Tibial nerve (tissue), 4 donors: ENCODE measurements at regions not wholly inside any gene's neighbourhood (a gene's known extent, or its start where the extent isn't known, plus 50 kb on each side); places are given as distances from the start of the nearest gene placed in this dataset.

Source experiments
- DNase-seq, 2 donors: peaks; one replicate each; pipeline ENCODE4 v3.0.0-alpha.2; 2019; ENCODE audit warnings: low spot score in 2 of 2
- H3K27ac ChIP-seq, 4 donors: fragments of 200-600 bp; sonication (generic) in 3 of 4; one replicate each; pipeline ENCODE4 v1.5.1; 2017 to 2019; ENCODE audit warnings: mild to moderate bottlenecking in 1 of 4
- H3K27me3 ChIP-seq, 2 donors: fragments of 200-600 bp; sonication (generic) in 1 of 2; one replicate each; pipeline versions ENCODE4 v1.5.1 to v1.6.0; 2017 to 2019
- H3K36me3 ChIP-seq, 3 donors: fragments of 200-600 bp; sonication (generic); one replicate each; pipeline ENCODE4 v1.5.1; 2018 to 2019
- H3K4me1 ChIP-seq, 4 donors: fragments of 200-600 bp; sonication (generic) in 3 of 4; one replicate each; pipeline ENCODE4 v1.5.1; 2017 to 2019
- H3K4me3 ChIP-seq, 4 donors: fragments of 200-600 bp; sonication (generic) in 3 of 4; one replicate each; pipeline ENCODE4 v1.5.1; 2017 to 2019; ENCODE audit warnings: mild to moderate bottlenecking in 1 of 4, moderate library complexity in 1 of 4
- H3K9me3 ChIP-seq, 4 donors: fragments of 200-600 bp; sonication (generic) in 3 of 4; one replicate each; pipeline ENCODE4 v1.5.1; 2017 to 2019
- EP300 ChIP-seq, 2 donors: sonication (generic); formaldehyde crosslinking; IDR thresholded peaks; one replicate each; pipeline ENCODE4 v1.6.1; 2017; ENCODE audit warnings: antibody characterized with exemption in 2 of 2, mild to moderate bottlenecking in 1 of 2
- POLR2A ChIP-seq, 2 donors: fragments of 450-650 bp; IDR thresholded peaks; one replicate each; pipeline ENCODE4 v1.6.1; 2017; ENCODE audit warnings: antibody characterized with exemption in 2 of 2, mild to moderate bottlenecking in 2 of 2, moderate library complexity in 2 of 2
- WGBS, 2 donors: methylation state at CpG; one replicate each; pipeline ENCODE4 v1.1.5; 2018; 5-methylcytosine and 5-hydroxymethylcytosine counted together
- TF ChIP-seq, protein P1 (sequence below), 5 experiments: fragments of 200-600 bp in 3 of 5; fragments of 450-650 bp in 2 of 5; sonication (generic) in 3 of 5; IDR thresholded peaks; one replicate each; pipeline ENCODE4 v1.5.1; 2016 to 2019; ENCODE audit warnings: antibody characterized with exemption in 5 of 5, mild to moderate bottlenecking in 3 of 5, moderate library complexity in 2 of 5

DNA sequence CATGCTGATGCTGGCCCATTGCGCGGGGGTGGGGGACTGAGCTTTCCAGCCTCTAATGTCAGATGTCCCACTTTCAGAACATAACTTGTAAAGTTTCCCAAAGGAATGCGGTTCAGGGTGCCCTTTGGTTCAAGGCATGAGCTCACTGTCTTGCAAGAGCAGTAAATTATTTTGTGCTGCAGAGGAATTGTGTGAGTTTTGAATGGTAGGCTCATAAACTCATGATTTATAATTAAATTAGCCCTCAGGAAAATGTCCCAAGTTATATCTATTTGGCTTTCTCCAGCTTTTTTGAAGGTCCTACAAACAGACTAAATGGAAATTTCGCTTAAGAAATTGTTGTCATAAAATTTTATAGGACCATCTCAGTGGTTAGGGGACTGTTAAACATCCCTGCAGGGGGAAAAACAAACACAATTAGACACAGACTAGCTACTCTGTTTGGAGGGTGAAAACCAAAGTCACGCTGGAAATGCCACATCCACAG, 321.8 kb downstream of the HS3ST3B1 start:
- DNase-seq: no peak
- 42 to 48% methylated on average over 5 of the region's 5 CpGs for WGBS, 2 donors
- H3K27ac ChIP-seq: no peak overlapping the region
- TF ChIP-seq POLR2A (IDR thresholded peaks at IDR 0.05): no peak
- TF ChIP-seq EP300 (IDR thresholded peaks at IDR 0.05): no peak
- TF ChIP-seq, protein P1, sequence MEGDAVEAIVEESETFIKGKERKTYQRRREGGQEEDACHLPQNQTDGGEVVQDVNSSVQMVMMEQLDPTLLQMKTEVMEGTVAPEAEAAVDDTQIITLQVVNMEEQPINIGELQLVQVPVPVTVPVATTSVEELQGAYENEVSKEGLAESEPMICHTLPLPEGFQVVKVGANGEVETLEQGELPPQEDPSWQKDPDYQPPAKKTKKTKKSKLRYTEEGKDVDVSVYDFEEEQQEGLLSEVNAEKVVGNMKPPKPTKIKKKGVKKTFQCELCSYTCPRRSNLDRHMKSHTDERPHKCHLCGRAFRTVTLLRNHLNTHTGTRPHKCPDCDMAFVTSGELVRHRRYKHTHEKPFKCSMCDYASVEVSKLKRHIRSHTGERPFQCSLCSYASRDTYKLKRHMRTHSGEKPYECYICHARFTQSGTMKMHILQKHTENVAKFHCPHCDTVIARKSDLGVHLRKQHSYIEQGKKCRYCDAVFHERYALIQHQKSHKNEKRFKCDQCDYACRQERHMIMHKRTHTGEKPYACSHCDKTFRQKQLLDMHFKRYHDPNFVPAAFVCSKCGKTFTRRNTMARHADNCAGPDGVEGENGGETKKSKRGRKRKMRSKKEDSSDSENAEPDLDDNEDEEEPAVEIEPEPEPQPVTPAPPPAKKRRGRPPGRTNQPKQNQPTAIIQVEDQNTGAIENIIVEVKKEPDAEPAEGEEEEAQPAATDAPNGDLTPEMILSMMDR (IDR thresholded peaks at IDR 0.05): no peak
- no peaks in the 10 kb centered on the region for H3K9me3 ChIP-seq
- H3K36me3 ChIP-seq: no peaks in the 10 kb centered on the region
- no peak overlapping the region for H3K4me3 ChIP-seq
- no peaks in the 10 kb centered on the region for H3K4me1 ChIP-seq
- no peaks in the 10 kb centered on the region for H3K27me3 ChIP-seq

DNA sequence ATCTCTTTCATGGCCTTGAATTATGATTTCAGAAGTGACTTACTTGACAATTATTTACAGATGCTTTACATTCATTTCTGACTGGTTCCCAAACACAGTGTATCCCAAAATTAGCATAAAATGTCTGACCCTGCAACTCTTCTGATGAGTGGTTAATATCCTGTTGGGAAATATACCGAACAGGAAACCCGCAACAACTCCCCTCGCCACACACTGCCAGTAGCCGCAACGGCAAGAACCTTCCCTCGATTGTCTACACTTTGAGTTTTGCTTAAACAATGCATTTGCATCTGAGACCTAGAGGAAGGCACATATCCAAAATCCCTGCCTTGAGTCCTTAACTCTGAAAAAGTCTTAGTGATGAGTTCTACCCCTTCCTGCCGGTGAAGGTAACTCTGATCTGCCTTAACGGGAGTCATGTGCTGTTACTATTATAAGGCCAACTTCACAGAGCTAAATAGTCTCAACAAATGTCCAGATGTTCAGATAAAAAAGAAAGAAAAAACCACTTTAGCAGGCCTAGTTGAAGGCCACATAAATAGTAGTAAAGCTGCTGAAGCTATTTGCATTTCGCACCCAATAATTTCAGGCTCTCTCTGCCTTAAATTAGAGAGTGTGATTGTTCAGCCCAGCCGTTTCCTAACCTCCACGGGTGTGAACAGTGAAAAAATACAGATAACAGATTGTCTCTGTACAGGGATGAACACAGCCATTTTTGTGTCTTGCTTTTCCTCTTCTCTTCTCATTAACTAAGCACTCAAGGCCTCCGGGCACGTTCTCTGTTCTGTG, 321.1 kb downstream of the HS3ST3B1 start:
- H3K4me3 ChIP-seq: no peak overlapping the region
- TF ChIP-seq POLR2A (IDR thresholded peaks at IDR 0.05): no peak
- TF ChIP-seq EP300 (IDR thresholded peaks at IDR 0.05): no peak
- TF ChIP-seq, protein P1 (IDR thresholded peaks at IDR 0.05): no peak
- H3K27ac ChIP-seq: no peak overlapping the region
- no peaks in the 10 kb centered on the region for H3K4me1 ChIP-seq
- H3K36me3 ChIP-seq: no peaks in the 10 kb centered on the region
- no peaks in the 10 kb centered on the region for H3K9me3 ChIP-seq
- DNase-seq: no peak
- 49% methylated on average over 13 of the region's 13 CpGs for WGBS, 2 donors
- H3K27me3 ChIP-seq: no peaks in the 10 kb centered on the region

DNA sequence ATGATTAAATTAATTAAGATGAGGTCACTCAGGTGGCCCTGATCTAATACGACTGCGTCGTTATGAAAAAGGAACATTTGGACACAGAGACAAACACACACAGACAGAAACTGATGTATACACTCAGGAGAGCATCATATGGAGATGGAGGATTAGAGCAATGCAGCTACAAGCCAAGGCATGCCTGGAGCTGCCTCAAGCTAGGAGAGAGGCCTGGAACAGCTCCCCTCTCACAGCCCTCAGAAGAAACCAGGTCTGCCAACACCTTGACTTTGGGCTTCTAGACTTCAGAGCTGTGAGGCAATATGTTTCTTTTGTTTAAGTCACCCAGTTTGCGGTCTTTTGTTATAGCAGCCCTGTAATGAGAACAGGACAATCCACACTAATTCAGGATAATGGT, 318.9 kb downstream of the HS3ST3B1 start:
- no peak for DNase-seq
- H3K4me1 ChIP-seq: no peaks in the 10 kb centered on the region
- TF ChIP-seq EP300 (IDR thresholded peaks at IDR 0.05) (no peak), POLR2A (IDR thresholded peaks at IDR 0.05) (no peak)
- TF ChIP-seq, protein P1 (IDR thresholded peaks at IDR 0.05): no peak
- H3K36me3 ChIP-seq: no peaks in the 10 kb centered on the region
- H3K27me3 ChIP-seq: no peaks in the 10 kb centered on the region
- H3K4me3 ChIP-seq: no peak overlapping the region
- H3K9me3 ChIP-seq: no peaks in the 10 kb centered on the region
- no peak overlapping the region for H3K27ac ChIP-seq
- WGBS, 2 donors: 91 to 95% methylated on average over 4 of the region's 4 CpGs

DNA sequence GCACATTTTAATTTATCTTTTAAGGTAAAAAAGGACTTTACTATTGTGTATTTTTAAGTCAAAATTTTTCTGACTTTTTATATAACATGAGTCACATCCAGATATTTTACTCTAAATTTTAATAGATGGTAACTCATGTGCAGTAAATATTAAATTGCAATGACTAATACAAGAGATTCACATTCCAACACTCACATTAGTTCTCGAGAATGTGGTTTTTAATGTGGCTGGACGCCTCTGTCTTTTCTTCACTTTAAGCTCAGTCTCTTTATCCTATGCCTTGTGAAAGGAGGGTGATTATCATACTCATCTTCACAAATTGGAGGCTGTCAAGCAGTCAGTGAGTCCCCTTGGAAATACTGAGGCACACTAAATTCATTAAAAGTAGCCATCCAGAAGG, 315.6 kb downstream of the HS3ST3B1 start:
- WGBS, 2 donors: 72 to 83% methylated on average over 2 of the region's 2 CpGs
- H3K27me3 ChIP-seq: no peaks in the 10 kb centered on the region

DNA sequence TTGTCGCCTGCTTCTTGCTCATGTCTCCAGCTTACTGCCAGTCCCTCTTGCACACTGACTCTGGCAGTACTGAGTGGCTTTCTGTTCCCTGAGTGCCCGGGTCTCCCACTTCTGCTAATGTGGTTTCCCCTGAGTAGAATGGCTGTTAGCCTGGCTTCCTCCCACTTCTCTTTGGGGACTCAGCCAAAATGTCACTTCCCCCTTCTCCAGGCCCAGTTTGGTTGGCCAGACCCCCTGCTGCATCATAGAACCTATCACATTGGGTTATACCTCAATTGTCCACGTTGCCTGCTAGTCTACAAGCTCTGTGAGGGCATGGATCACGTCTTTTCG, 304.4 kb downstream of the HS3ST3B1 start:
- Histone ChIP-seq H3K27me3 (no peaks in the 10 kb centered on the region), H3K4me1 (no peaks in the 10 kb centered on the region), H3K9me3 (peaks cover 0 to 5% (median 0%) of the 10 kb centered on the region in 4 donors), H3K4me3 (no peak overlapping the region), H3K36me3 (no peaks in the 10 kb centered on the region), H3K27ac (no peak overlapping the region)
- peak in 1 of 2 donors; percentile 16 for DNase-seq
- 75 to 77% methylated on average over 5 of the region's 5 CpGs for WGBS, 2 donors
- no peak for TF ChIP-seq POLR2A (IDR thresholded peaks at IDR 0.05)

More for the DNA sequence above, 315.6 kb downstream of the HS3ST3B1 start:
- DNase-seq: no peak
- Histone ChIP-seq H3K36me3 (no peaks in the 10 kb centered on the region), H3K9me3 (no peaks in the 10 kb centered on the region), H3K4me3 (no peak overlapping the region), H3K27ac (no peak overlapping the region), H3K4me1 (no peaks in the 10 kb centered on the region)
- TF ChIP-seq POLR2A (IDR thresholded peaks at IDR 0.05) (no peak), EP300 (IDR thresholded peaks at IDR 0.05) (no peak)
- TF ChIP-seq, protein P1 (IDR thresholded peaks at IDR 0.05): no peak
